ENCODE measurements at regions not wholly inside any gene's neighbourhood (a gene's known extent, or its start where the extent isn't known, plus 50 kb on each side); places are given as distances from the start of the nearest gene placed in this dataset.

GRCh38 chr9:104278929-104279496 lies 184.9 kb downstream of the SMC2 start:
- H3K4me3 ChIP-seq: no peak overlapping the region
- no peak overlapping the region for H3K4me2 ChIP-seq
- WGBS (ENCODE audit: low lambda C conversion rate, missing lambda C conversion rate): 91% methylated on average over 2 of the region's 2 CpGs
- no peaks in the 10 kb centered on the region for H3K9me2 ChIP-seq (replicated peaks; ENCODE audit: insufficient read depth)
- TF ChIP-seq, protein P1, sequence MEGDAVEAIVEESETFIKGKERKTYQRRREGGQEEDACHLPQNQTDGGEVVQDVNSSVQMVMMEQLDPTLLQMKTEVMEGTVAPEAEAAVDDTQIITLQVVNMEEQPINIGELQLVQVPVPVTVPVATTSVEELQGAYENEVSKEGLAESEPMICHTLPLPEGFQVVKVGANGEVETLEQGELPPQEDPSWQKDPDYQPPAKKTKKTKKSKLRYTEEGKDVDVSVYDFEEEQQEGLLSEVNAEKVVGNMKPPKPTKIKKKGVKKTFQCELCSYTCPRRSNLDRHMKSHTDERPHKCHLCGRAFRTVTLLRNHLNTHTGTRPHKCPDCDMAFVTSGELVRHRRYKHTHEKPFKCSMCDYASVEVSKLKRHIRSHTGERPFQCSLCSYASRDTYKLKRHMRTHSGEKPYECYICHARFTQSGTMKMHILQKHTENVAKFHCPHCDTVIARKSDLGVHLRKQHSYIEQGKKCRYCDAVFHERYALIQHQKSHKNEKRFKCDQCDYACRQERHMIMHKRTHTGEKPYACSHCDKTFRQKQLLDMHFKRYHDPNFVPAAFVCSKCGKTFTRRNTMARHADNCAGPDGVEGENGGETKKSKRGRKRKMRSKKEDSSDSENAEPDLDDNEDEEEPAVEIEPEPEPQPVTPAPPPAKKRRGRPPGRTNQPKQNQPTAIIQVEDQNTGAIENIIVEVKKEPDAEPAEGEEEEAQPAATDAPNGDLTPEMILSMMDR (IDR thresholded peaks at IDR 0.05; ENCODE audit: poor library complexity): no peak
- TF ChIP-seq EZH2phosphoT487 (IDR thresholded peaks at IDR 0.05; ENCODE audit: low read depth, severe bottlenecking, unreplicated experiment): no peak
- no peak for TF ChIP-seq EZH2 (IDR thresholded peaks at IDR 0.05; ENCODE audit: borderline replicate concordance)
- H3K27me3 ChIP-seq: no peaks in the 10 kb centered on the region
- no peaks in the 10 kb centered on the region for H3K9me3 ChIP-seq (ENCODE audit: low read depth)
- DNase-seq (ENCODE audit: low spot score): no peak
- H3K36me3 ChIP-seq (replicated peaks; ENCODE audit: insufficient read depth, low read depth): no peaks in the 10 kb centered on the region
- no peaks in the 10 kb centered on the region for H4K20me1 ChIP-seq (ENCODE audit: insufficient read depth, poor library complexity, severe bottlenecking)
- H3K4me1 ChIP-seq (ENCODE audit: insufficient read depth): no peaks in the 10 kb centered on the region
- no peaks in the 10 kb centered on the region for H3K79me2 ChIP-seq
- no peak overlapping the region for H3K27ac ChIP-seq
- H2AFZ ChIP-seq: no peak overlapping the region

DNA sequence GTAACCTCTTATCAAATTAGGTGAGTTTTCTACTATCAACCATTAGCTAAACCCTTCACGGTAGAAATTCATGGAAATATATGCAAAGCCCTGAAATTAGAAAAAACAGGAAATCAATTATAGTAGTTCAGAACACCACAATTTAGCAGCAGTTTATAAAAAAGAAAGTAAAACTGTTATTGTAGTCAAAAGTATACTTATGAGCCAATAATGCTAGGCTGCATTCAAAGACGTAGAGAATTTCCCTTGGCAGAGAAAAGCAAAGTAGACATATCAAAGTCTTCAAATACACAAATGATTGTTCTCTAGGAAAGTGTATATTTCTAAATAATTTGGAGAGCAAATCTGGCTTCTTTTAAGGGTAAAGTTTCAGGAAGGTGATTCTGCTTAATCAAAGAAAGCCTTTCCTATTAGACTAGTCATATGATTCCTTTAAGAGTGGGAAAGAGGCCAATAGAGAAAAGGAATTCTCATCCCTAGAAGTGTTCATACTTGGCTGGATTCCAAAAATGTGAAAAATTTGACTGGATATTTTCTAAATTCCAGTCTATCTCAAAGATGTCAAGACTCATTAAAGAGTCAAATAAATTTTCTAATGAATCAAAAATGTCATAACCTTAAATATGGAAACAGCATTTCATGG lies 185.5 kb downstream of the SMC2 start:
- H3K9me2 ChIP-seq (replicated peaks; ENCODE audit: insufficient read depth): no peaks in the 10 kb centered on the region
- WGBS (ENCODE audit: low lambda C conversion rate, missing lambda C conversion rate): 68% methylated on average over 2 of the region's 2 CpGs
- no peaks in the 10 kb centered on the region for H3K27me3 ChIP-seq
- DNase-seq (ENCODE audit: low spot score): no peak
- H3K9me3 ChIP-seq (ENCODE audit: low read depth): no peaks in the 10 kb centered on the region
- no peaks in the 10 kb centered on the region for H3K4me1 ChIP-seq (ENCODE audit: insufficient read depth)
- no peak overlapping the region for H3K27ac ChIP-seq
- no peaks in the 10 kb centered on the region for H4K20me1 ChIP-seq (ENCODE audit: insufficient read depth, poor library complexity, severe bottlenecking)
- H3K4me3 ChIP-seq: no peak overlapping the region
- H3K79me2 ChIP-seq: no peaks in the 10 kb centered on the region
- no peak overlapping the region for H2AFZ ChIP-seq
- no peak overlapping the region for H3K4me2 ChIP-seq
- no peaks in the 10 kb centered on the region for H3K36me3 ChIP-seq (replicated peaks; ENCODE audit: insufficient read depth, low read depth)
- TF ChIP-seq EZH2 (IDR thresholded peaks at IDR 0.05; ENCODE audit: borderline replicate concordance): no peak
- TF ChIP-seq, protein P1 (IDR thresholded peaks at IDR 0.05; ENCODE audit: poor library complexity): no peak
- TF ChIP-seq EZH2phosphoT487 (IDR thresholded peaks at IDR 0.05; ENCODE audit: low read depth, severe bottlenecking, unreplicated experiment): no peak

DNA sequence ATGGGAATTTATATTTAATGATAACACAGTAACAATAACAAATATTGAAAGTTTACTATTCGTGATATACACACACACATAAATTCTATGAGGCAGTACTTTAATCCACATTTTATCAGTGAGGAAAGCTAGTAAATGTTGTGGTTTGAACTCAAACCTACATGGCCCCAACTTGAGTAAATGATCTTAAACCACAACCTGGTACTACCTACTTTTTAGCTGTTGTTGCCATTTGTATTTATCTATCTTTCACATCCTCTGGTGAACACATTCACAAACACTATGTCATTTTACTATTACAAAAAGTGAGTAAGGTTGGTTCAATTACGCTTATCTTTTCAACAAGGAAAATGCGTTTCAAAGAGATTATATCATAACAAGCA lies 186.1 kb downstream of the SMC2 start:
- H3K27ac ChIP-seq: no peak overlapping the region
- TF ChIP-seq EZH2phosphoT487 (IDR thresholded peaks at IDR 0.05; ENCODE audit: low read depth, severe bottlenecking, unreplicated experiment): no peak
- TF ChIP-seq, protein P1 (IDR thresholded peaks at IDR 0.05; ENCODE audit: poor library complexity): no peak
- TF ChIP-seq EZH2 (IDR thresholded peaks at IDR 0.05; ENCODE audit: borderline replicate concordance): no peak

More for the DNA sequence above, 186.1 kb downstream of the SMC2 start:
- H3K4me1 ChIP-seq (ENCODE audit: insufficient read depth): no peaks in the 10 kb centered on the region
- H3K9me2 ChIP-seq (replicated peaks; ENCODE audit: insufficient read depth): no peaks in the 10 kb centered on the region
- no peaks in the 10 kb centered on the region for H3K9me3 ChIP-seq (ENCODE audit: low read depth)
- H2AFZ ChIP-seq: no peak overlapping the region
- DNase-seq (ENCODE audit: low spot score): no peak
- H3K79me2 ChIP-seq: no peaks in the 10 kb centered on the region
- H3K4me2 ChIP-seq: no peak overlapping the region
- WGBS (ENCODE audit: low lambda C conversion rate, missing lambda C conversion rate): 71% methylated on average over 3 of the region's 3 CpGs
- H4K20me1 ChIP-seq (ENCODE audit: insufficient read depth, poor library complexity, severe bottlenecking): no peaks in the 10 kb centered on the region
- H3K4me3 ChIP-seq: no peak overlapping the region
- H3K36me3 ChIP-seq (replicated peaks; ENCODE audit: insufficient read depth, low read depth): no peaks in the 10 kb centered on the region
- no peaks in the 10 kb centered on the region for H3K27me3 ChIP-seq

All from hepatocyte (in vitro differentiated cells).